Endothelial cell of umbilical vein (primary cell): ENCODE measurements at regions not wholly inside any gene's neighbourhood (a gene's known extent, or its start where the extent isn't known, plus 50 kb on each side); places are given as distances from the start of the nearest gene placed in this dataset.
"Not testable (repeated sequence)": the region's sequence is repeated elsewhere in the genome, so short reads cannot be mapped to it uniquely, and the experiment has no call there.

Source experiments
- BruUV-seq: library from RNA; stranded (reverse); fragments of 400-500 nt; replicated peaks from 2 replicates; lab custom pipeline; 2021; lab: Mats Ljungman, UMichigan
- CTCF ChIA-PET: fragments of 300-600, 350-600 bp; sonication (Branson Sonifier 250); formaldehyde crosslinking; loops from one replicate; lab custom pipeline; 2021; ENCODE audit warnings: antibody characterized with exemption, inconsistent platforms; lab: Charles Lee
- POLR2A ChIA-PET: fragments of 300-600, 350-600 bp; sonication (Branson Sonifier 250); formaldehyde crosslinking; loops from one replicate; lab custom pipeline; 2021; ENCODE audit warnings: antibody characterized with exemption, inconsistent platforms; lab: Charles Lee
- DNase-seq: peaks from one replicate; pipeline ENCODE4 v3.0.0-alpha.2; 2011; ENCODE audit warnings: low read depth, low spot score
- FAIRE-seq: peaks from 2 replicates; lab custom pipeline; 2011; peaks lifted over from hg19 to GRCh38; lab: Jason Lieb, UNC
- H2AFZ ChIP-seq: 2 replicates; pipeline ENCODE4 v1.6.0; 2012; ENCODE audit warnings: low read depth, low read length, control low read depth, inconsistent platforms
- H3K27ac ChIP-seq: 2 replicates; pipeline ENCODE4 v1.5.1; 2011; ENCODE audit warnings: low read depth, mild to moderate bottlenecking, control low read depth, low read length, moderate library complexity; ENCODE audit not compliant: insufficient read depth
- H3K27me3 ChIP-seq, 2 experiments: 2 replicates each; pipeline versions ENCODE4 v1.6.0 to v1.6.1; 2011; ENCODE audit warnings: low read length in 2 of 2, mixed read lengths in 1 of 2; ENCODE audit not compliant: control insufficient read depth in 2 of 2, insufficient read depth in 2 of 2
- H3K36me3 ChIP-seq, 2 experiments: 2 replicates in 1 of 2; 3 replicates in 1 of 2; pipeline ENCODE4 v1.5.1; 2011; ENCODE audit warnings: low read length in 2 of 2, mild to moderate bottlenecking in 1 of 2, moderate library complexity in 1 of 2; ENCODE audit not compliant: control insufficient read depth in 2 of 2, insufficient read depth in 2 of 2; ENCODE audit errors: extremely low read depth in 1 of 2
- H3K4me1 ChIP-seq: 3 replicates; pipeline ENCODE4 v1.5.1; 2011; ENCODE audit warnings: mild to moderate bottlenecking, low read length; ENCODE audit not compliant: control insufficient read depth, insufficient read depth; ENCODE audit errors: extremely low read depth
- H3K4me2 ChIP-seq: 2 replicates; pipeline ENCODE4 v1.6.1; 2011; ENCODE audit warnings: low read length, control low read depth, mixed read lengths; ENCODE audit not compliant: insufficient read depth
- H3K4me3 ChIP-seq, 3 experiments: fragments of 200-600 bp in 1 of 3; sonication (generic), shearing (Covaris generic) in 1 of 3; replicated peaks in 1 of 3; 2 replicates each; pipeline ENCODE4 v1.5.1; 2011 to 2016; ENCODE audit warnings: control low read depth in 3 of 3, low read length in 3 of 3, mild to moderate bottlenecking in 2 of 3, inconsistent platforms in 1 of 3, low read depth in 1 of 3, moderate library complexity in 1 of 3; ENCODE audit not compliant: insufficient read depth in 1 of 3
- H3K79me2 ChIP-seq: 2 replicates; pipeline ENCODE4 v1.6.0; 2012; ENCODE audit warnings: low read length, inconsistent platforms; ENCODE audit not compliant: control insufficient read depth, insufficient read depth
- H3K9ac ChIP-seq: replicated peaks from 2 replicates; pipeline ENCODE3; 2011; ENCODE audit warnings: low read length, control low read depth; ENCODE audit not compliant: insufficient read depth; ENCODE audit errors: extremely low read depth
- H3K9me1 ChIP-seq: replicated peaks from 3 replicates; pipeline ENCODE4 v1.6.0; 2011; ENCODE audit warnings: mild to moderate bottlenecking, low read length; ENCODE audit not compliant: control insufficient read depth, insufficient read depth; ENCODE audit errors: extremely low read depth
- H3K9me3 ChIP-seq: replicated peaks from 2 replicates; pipeline ENCODE4 v1.5.1; 2012; ENCODE audit warnings: low read length, inconsistent platforms; ENCODE audit not compliant: control insufficient read depth, insufficient read depth
- H4K20me1 ChIP-seq: replicated peaks from 2 replicates; pipeline ENCODE3; 2011; ENCODE audit warnings: mild to moderate bottlenecking, low read length; ENCODE audit not compliant: control insufficient read depth, insufficient read depth; ENCODE audit errors: extremely low read depth
- dilution Hi-C: fragments of 300-500 bp; cut with MboI; formaldehyde crosslinking; loops from one replicate; pipeline ENCODE4 v1.15.0; 2019; ENCODE audit warnings: low sequenced_read_pairs; ENCODE audit not compliant: extremely low pct_ligation_motif_present
- intact Hi-C: fragments of 100-400 bp; cut with micrococcal nuclease; formaldehyde crosslinking; loops from one replicate; pipeline ENCODE4 v1.10.0; 2022

- H3K36me3 ChIP-seq, intact Hi-C loops, dilution Hi-C loops, H3K9me1 ChIP-seq, H3K4me2 ChIP-seq, DNase-seq, FAIRE-seq, H3K27me3 ChIP-seq, H3K27ac ChIP-seq, POLR2A ChIA-PET, CTCF ChIA-PET, H3K9me3 ChIP-seq, H3K79me2 ChIP-seq, BruUV-seq, H4K20me1 ChIP-seq, H2AFZ ChIP-seq, H3K4me1 ChIP-seq, H3K4me3 ChIP-seq, H3K9ac ChIP-seq: not testable (repeated sequence)
Observed at GRCh38 chr9:67210842-67211241, 218.5 kb upstream of the SPATA31A3 start.

DNA sequence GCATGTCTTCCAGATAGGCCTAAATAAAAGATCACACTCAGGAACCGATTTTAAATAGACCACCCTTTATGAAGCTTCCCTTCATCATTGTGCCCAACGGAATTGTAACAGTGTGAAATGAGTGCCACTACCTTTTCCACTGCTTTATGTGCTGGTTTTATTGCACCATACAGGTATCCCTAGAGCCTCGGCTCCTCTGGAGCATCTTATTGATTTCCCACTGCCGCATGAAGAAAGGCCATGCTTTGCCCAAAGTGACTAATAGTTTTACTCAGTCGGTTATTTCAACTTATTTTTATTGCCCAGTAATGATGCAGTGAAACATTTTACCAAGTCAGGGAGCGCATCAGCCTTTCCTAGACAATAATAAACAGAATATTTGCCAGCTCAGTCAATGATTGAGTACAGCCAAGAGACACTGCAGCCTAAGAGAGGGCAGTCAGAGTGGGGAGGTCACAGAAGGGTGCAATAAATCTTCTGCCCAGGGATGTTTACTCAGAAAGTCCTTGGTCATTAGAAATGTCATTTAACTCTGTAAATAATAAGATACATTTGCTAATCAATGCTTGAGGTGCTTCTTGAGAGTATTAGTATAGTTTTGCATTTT is 216.6 kb upstream of the SPATA31A3 start:
- dilution Hi-C loops, FAIRE-seq, H4K20me1 ChIP-seq, H3K4me2 ChIP-seq, POLR2A ChIA-PET, H3K36me3 ChIP-seq, H3K9ac ChIP-seq, H3K27ac ChIP-seq, H3K4me1 ChIP-seq, intact Hi-C loops, H3K9me1 ChIP-seq, H3K9me3 ChIP-seq, H3K4me3 ChIP-seq, BruUV-seq, H2AFZ ChIP-seq, H3K79me2 ChIP-seq, H3K27me3 ChIP-seq, DNase-seq, CTCF ChIA-PET: not testable (repeated sequence)

DNA sequence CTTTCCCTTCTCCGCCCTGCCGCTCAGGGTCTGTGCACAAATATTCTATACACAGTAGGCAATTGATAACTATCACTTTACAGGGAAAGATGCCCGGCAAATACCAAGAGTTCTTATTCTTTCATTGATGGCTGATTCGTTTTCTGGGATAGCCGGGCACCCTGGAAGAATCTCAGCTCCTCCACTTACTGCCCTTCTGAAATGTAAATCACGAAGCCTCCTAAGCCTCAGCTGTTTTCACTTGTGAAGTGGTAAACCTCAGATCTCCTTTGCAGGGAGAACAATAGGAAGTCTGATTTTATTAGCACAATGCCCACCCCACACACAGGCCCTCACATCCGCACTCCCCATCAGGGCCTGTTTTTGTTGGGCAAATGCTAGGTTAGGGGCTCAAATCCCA is 203.8 kb upstream of the SPATA31A3 start:
- H3K4me3 ChIP-seq, H3K79me2 ChIP-seq, H3K9me1 ChIP-seq, H3K9ac ChIP-seq, H3K4me2 ChIP-seq, intact Hi-C loops, DNase-seq, CTCF ChIA-PET, H3K27me3 ChIP-seq, H2AFZ ChIP-seq, FAIRE-seq, H3K36me3 ChIP-seq, H3K9me3 ChIP-seq, H3K27ac ChIP-seq, H4K20me1 ChIP-seq, H3K4me1 ChIP-seq, BruUV-seq, POLR2A ChIA-PET, dilution Hi-C loops: not testable (repeated sequence)

- dilution Hi-C loops, H3K4me2 ChIP-seq, FAIRE-seq, H3K36me3 ChIP-seq, H2AFZ ChIP-seq, H3K4me1 ChIP-seq, H3K4me3 ChIP-seq, POLR2A ChIA-PET, intact Hi-C loops, H3K9me1 ChIP-seq, H3K27me3 ChIP-seq, H3K9ac ChIP-seq, H3K27ac ChIP-seq, H4K20me1 ChIP-seq, H3K9me3 ChIP-seq, H3K79me2 ChIP-seq, DNase-seq, CTCF ChIA-PET, BruUV-seq: not testable (repeated sequence)
Observed at GRCh38 chr9:67195357-67195756, 203.0 kb upstream of the SPATA31A3 start.
